K562 (cell line): ENCODE measurements at regions not wholly inside any gene's neighbourhood (a gene's known extent, or its start where the extent isn't known, plus 50 kb on each side); places are given as distances from the start of the nearest gene placed in this dataset.

Experiments
- RAD21 ChIP-seq, 2 experiments: fragments of 250-450 bp in 1 of 2; fragments of 450-650 bp in 1 of 2; sonication (Bioruptor Pico) in 1 of 2; formaldehyde crosslinking in 1 of 2; IDR thresholded peaks in 1 of 2; conservative IDR thresholded peaks in 1 of 2; 2 replicates each; pipeline versions ENCODE4 v1.4.0 to v1.8.0; 2020 to 2022; ENCODE audit warnings: mild to moderate bottlenecking in 2 of 2, moderate library complexity in 1 of 2
- REST ChIP-seq, 2 experiments: fragments of 450-650 bp; formaldehyde crosslinking in 1 of 2; IDR thresholded peaks; 2 replicates each; pipeline versions ENCODE4 v1.4.0 to v1.6.1; 2014 to 2020; ENCODE audit warnings: mild to moderate bottlenecking in 2 of 2, borderline replicate concordance in 1 of 2, low read depth in 1 of 2
- ZNF217 ChIP-seq: sonication (generic); formaldehyde crosslinking; IDR thresholded peaks from 2 replicates; pipeline ENCODE4 v1.8.0; 2022; ENCODE audit warnings: mild to moderate bottlenecking, missing genetic modification reagents

GRCh38 chr4:14871676-14872430 lies 130.4 kb upstream of the CPEB2 start (continued):
- TF ChIP-seq REST (IDR thresholded peaks at IDR 0.05; ENCODE audit: borderline replicate concordance) (peak; percentile 24; the same call in 1 of the 2 replicates), REST (CRISPR knock-in tag; IDR thresholded peaks at IDR 0.05; ENCODE audit: low read depth) (no peak), ZNF217 (no peak), RAD21 (CRISPR knock-in tag; conservative IDR thresholded peaks at IDR 0.05 in 1 of 2, IDR thresholded peaks at IDR 0.05 in 1 of 2) (peak; percentile 20 to 53; a peak in 3 of 4 replicates)
- TF ChIP-seq, all 486 proteins: peak for 10
